GM12891 (cell line): ENCODE measurements at regions not wholly inside any gene's neighbourhood (a gene's known extent, or its start where the extent isn't known, plus 50 kb on each side); places are given as distances from the start of the nearest gene placed in this dataset.

ENCODE experiments used
- DNase-seq: peaks from one replicate; pipeline ENCODE4 v3.0.0; 2011; ENCODE audit warnings: low spot score; ENCODE audit not compliant: insufficient read length
- FAIRE-seq: peaks from 2 replicates; lab custom pipeline; 2011; peaks lifted over from hg19 to GRCh38; lab: Jason Lieb, UNC
- PAX5 ChIP-seq: IDR thresholded peaks from 2 replicates; pipeline ENCODE4 v1.6.1; 2011; ENCODE audit warnings: low read length, moderate library complexity, mild to moderate bottlenecking; ENCODE audit not compliant: insufficient read depth, severe bottlenecking
- POLR2A ChIP-seq: IDR thresholded peaks from 2 replicates; pipeline ENCODE4 v1.6.1; 2011; ENCODE audit warnings: low read depth, low read length, control low read depth
- POLR2AphosphoS5 ChIP-seq: IDR thresholded peaks from 2 replicates; pipeline ENCODE4 v1.6.1; 2011; ENCODE audit warnings: low read depth, low read length, control low read depth
- POU2F2 ChIP-seq: IDR thresholded peaks from 2 replicates; pipeline ENCODE4 v1.6.1; 2011; ENCODE audit warnings: low read depth, mild to moderate bottlenecking, control low read depth, low read length, moderate library complexity
- SPI1 ChIP-seq: IDR thresholded peaks from 2 replicates; pipeline ENCODE4 v1.6.1; 2011; ENCODE audit warnings: low read depth, low read length, control low read depth
- TAF1 ChIP-seq: IDR thresholded peaks from 2 replicates; pipeline ENCODE4 v1.6.1; 2011; ENCODE audit warnings: low read depth, low read length, control low read depth

DNA sequence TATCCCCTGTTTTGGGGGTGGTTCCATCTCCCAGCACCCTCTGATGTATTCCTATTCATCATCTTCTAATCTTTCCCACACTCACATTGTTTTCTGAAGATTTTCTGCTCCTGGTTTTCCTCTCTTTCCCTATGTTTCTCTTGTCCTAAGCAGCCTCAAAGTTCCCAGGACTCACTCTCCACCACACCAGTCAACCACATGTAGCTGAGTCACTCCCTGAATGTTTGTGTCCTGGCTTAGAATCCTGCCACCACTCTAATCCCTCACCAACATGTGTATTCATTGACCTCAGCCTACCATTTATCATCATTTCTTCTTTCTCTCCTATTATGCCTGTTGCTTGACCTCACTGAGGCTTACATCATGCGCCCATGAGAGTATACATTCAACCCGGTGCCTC, 282.4 kb upstream of the ADAMTS16 start:
- no peak for TF ChIP-seq PAX5
- no peak for TF ChIP-seq SPI1
- no peak for TF ChIP-seq POLR2A
- no peak for TF ChIP-seq TAF1
- no peak for TF ChIP-seq POU2F2
- no peak for TF ChIP-seq POLR2AphosphoS5
- FAIRE-seq, result no peak
- DNase-seq, result no peak

DNA sequence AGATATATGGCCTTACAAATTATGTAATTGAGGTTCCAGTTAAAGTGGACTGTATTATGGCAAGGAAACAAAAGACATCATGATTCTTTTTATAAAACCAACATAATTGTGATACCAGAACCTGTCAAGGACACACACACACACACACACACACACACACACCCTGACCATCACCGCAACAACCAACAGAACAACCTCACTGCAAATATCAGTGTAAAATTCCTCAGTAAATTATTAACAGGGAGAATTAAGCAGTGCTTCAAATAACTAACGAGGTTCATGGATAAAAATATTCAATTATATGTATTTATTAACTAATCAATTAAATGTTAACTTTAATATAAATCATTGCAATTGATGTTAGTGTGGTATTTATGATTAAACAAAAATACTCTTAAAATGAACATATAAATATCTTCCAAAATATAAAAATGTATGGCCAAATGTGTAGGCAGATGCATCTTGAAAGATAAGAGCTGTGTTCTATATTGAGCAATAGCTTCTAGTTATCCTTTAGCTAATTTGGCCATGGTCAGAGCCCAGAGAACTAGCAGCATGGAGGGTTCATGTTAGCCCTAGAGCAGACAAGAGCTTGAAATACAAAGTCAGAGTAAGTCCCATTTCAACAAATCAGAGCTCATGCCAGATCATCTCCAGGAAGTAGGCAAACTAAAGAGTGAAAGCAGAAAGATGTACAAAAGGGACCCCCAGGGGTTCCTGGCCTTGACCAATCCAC, 280.5 kb upstream of the ADAMTS16 start:
- DNase-seq (no peak), FAIRE-seq (no peak)
- TF ChIP-seq POLR2AphosphoS5 (no peak), POU2F2 (no peak), SPI1 (no peak), POLR2A (no peak), TAF1 (no peak), PAX5 (no peak)

DNA sequence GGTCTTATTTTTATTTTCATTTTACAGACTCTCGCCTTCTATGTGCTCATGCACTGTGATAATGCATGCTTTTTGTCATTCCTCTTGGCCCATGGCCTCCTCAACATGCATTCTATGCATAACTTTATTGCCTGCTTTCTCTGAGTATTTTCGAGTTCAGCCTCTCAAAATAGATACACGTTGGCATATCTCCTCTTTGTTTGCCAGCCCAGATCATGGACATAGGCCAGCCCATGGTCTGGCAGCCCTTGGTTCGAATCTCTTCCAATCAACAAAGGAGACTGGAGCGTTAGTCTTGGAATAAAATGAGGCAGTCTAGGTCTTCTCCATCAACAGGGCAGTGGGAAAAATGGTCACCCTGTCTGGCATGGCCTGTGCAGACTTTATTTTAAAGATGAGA, 279.5 kb upstream of the ADAMTS16 start:
- no peak for DNase-seq
- TF ChIP-seq PAX5 (no peak), TAF1 (no peak), POLR2AphosphoS5 (no peak), POU2F2 (no peak), SPI1 (no peak), POLR2A (no peak)
- no peak for FAIRE-seq

DNA sequence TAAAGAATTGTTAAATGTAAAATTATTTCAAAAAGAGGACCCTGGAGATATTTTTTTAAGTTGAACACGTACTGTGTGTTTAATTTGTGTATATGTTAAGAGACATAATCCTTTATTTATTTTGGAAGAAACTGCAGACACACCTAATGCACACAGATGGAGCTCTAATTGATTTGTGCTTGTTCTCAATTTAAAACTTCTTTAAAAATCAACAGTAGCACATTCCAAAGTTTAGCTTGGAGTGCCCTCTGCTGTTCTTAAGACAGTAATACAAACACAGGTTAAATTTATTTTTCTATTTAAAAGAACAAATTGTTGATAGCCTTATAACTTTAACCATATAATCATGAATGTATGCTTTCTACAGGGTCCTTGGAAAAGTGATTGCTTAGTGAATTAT, 277.6 kb upstream of the ADAMTS16 start:
- FAIRE-seq, result no peak
- DNase-seq, result no peak

DNA sequence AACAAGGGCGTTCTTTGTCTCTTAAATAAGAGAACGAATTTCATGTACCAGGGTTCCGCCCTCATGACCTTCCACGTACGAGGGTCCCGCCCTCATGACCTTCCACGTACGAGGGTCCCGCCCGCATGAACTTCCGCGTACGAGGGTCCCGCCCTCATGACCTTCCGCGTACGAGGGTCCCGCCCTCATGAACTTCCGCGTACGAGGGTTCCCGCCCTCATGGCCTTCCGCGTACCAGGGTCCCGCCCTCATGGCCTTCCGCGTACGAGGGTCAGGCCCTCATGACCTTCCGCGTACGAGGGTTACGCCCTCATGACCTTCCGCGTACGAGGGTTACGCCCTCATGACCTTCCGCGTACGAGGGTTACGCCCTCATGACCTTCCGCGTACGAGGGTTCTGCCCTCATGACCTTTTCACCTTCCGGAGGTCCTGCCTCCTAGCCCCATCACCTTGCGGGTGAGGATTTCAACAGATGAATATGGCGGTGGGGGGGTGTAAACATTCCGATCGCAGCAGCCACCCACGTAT, 273.9 kb upstream of the ADAMTS16 start:
- DNase-seq, result no peak
- no peak for TF ChIP-seq POLR2AphosphoS5
- no peak for TF ChIP-seq TAF1
- no peak for TF ChIP-seq POLR2A
- TF ChIP-seq SPI1, result no peak
- no peak for TF ChIP-seq POU2F2
- no peak for TF ChIP-seq PAX5
- FAIRE-seq, result no peak

More for the DNA sequence above, 277.6 kb upstream of the ADAMTS16 start:
- TF ChIP-seq POLR2A (no peak), POLR2AphosphoS5 (no peak), TAF1 (no peak)

DNA sequence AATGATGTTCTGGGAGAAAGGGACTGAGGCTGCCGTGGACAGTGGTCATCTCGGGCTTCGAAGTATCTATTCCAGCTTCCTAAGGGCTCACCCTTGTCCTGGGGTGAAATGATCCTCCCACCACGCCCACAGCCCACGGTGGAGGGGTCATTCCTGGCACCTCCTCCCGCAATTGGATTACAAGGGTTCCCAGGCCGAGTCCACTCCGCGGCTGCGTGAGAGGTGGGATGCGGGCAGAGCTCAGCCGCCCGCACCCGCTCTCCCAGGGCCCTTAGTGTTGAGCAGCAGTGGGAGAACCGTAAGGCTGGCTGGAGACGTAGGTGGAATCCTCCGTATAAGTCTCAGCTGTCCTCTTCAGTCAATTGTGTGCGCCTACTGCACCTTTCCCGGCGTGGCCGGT, 273.3 kb upstream of the ADAMTS16 start:
- FAIRE-seq (no peak), DNase-seq (no peak)
- no peak for TF ChIP-seq POLR2AphosphoS5
- no peak for TF ChIP-seq TAF1
- TF ChIP-seq POU2F2, result no peak
- TF ChIP-seq POLR2A, result no peak
- no peak for TF ChIP-seq PAX5

DNA sequence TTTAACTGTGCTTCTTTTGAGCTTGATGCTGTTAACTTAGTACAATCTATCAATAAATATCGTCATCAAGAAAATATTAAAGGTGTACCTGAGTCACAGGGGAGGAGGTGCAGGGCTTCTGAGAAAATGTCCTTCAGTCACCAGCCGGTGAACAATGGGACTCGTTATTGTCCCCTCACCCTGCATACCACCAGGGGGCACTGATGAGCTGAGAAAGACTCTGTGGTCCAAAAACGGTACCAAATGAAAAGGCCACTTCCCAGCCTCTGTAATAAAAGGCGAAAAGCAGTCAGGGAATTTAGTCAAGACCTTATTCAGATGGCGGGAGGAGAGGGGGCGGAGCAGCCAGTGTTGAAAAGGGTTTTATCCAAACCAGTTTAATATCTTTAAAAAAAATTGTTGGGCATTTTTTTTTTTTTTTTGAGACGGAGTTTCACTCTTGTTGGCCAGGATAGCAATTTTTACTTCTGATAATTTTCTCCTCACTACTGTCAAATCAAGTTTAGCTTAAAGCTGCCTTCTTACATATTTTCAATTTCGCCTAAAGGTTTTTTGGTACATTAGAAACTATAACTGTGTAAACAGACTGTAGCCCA, 271.9 kb upstream of the ADAMTS16 start:
- peak; percentile 66 for DNase-seq
- TF ChIP-seq POLR2AphosphoS5, result no peak
- no peak for TF ChIP-seq POU2F2
- no peak for TF ChIP-seq POLR2A
- no peak for TF ChIP-seq SPI1
- TF ChIP-seq TAF1, result no peak
- no peak for TF ChIP-seq PAX5

DNA sequence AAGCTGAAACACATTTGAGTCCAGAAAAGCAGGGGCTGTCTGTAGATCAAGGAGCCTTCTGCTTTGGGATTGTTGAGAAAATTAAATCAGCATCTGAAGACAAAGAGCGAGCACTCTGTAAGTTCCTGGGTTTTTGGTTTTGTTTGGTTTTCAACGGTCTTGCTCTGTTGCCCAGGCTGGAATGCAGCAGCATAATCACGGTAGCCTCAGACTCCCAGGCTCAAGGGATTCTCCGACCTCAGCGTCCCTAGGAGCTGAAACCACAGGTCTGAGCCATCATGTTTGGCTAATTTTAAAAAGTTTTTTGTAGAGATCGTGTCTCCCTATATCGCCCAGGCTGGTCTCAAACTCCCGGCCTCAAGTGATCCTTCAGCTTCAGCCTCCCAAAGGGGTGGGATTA, 266.5 kb upstream of the ADAMTS16 start:
- DNase-seq, result no peak
- TF ChIP-seq POU2F2 (no peak), TAF1 (no peak), SPI1 (no peak), POLR2AphosphoS5 (no peak), PAX5 (no peak), POLR2A (no peak)
- FAIRE-seq, result no peak

More for the DNA sequence above, 271.9 kb upstream of the ADAMTS16 start:
- peak; percentile 28 for FAIRE-seq

DNA sequence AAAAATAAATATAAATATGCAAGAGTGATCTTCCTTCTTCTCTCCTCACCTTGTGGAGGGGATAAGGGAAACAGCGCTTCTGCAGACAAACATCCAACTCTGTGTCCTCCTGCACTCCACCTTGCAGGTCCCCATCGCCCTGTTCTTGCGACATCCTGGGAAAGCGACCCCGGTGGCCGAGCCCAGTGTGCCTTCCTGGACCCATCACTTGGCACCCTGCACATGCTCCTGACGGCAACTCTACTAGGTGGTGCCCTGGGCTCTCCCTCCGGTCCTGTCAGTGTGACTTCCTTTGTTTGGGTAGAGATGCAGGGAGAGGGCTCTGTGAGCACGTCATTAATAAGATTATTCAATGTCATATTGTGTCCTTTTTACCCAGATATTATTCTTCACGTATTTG, 266.0 kb upstream of the ADAMTS16 start:
- FAIRE-seq, result no peak

DNA sequence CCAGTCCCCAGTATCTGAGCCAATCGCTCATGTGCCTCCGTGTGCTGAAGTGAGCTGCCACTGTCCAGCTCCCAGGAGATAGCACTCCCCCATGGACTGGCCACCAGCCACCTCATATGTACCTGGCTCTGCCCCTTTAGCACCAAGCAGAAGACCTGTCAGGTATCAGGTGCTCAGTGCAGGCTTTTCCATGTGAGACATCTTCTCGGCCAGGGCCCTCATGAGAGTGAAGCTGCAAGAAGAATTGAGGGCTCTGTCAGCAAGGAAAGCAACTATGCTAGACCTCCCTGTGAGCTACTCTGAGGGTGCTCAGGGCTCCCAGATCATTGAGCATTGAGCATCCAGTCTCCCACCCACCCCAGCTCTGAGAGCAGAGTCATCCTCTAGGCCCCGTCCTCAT, 264.2 kb upstream of the ADAMTS16 start:
- FAIRE-seq, result no peak
- TF ChIP-seq POU2F2, result no peak
- no peak for TF ChIP-seq POLR2A
- no peak for TF ChIP-seq TAF1
- no peak for TF ChIP-seq PAX5
- TF ChIP-seq SPI1, result no peak
- TF ChIP-seq POLR2AphosphoS5, result no peak
- no peak for DNase-seq

More for the DNA sequence above, 266.0 kb upstream of the ADAMTS16 start:
- TF ChIP-seq PAX5, result no peak
- TF ChIP-seq SPI1, result no peak
- TF ChIP-seq TAF1, result no peak
- no peak for TF ChIP-seq POLR2AphosphoS5
- no peak for TF ChIP-seq POU2F2
- no peak for TF ChIP-seq POLR2A
- no peak for DNase-seq
